Lung (tissue), 11 donors: ENCODE measurements at regions not wholly inside any gene's neighbourhood (a gene's known extent, or its start where the extent isn't known, plus 50 kb on each side); places are given as distances from the start of the nearest gene placed in this dataset.

Source experiments
- ATAC-seq: fragments of 200-7000 bp; cut with Tn5 transposase; one replicate; pipeline ENCODE4 v1.9.1; 2020; ENCODE audit warnings: moderate number of reproducible peaks; ENCODE audit not compliant: insufficient read depth, low FRiP score
- DNase-seq, 3 donors: peaks; one replicate each; pipeline ENCODE4 v3.0.0-alpha.2; 2013 to 2017
- H3K27ac ChIP-seq, 2 donors: one replicate each; pipeline ENCODE4 v1.5.1; 2013; ENCODE audit warnings: mild to moderate bottlenecking in 2 of 2, moderate library complexity in 2 of 2, control low read depth in 1 of 2, inconsistent platforms in 1 of 2, low read depth in 1 of 2, low read length in 1 of 2
- H3K27me3 ChIP-seq, 3 donors: one replicate each; pipeline ENCODE4 v1.5.1; 2013; ENCODE audit warnings: low read length in 2 of 3; ENCODE audit not compliant: control insufficient read depth in 3 of 3, insufficient read depth in 3 of 3
- H3K36me3 ChIP-seq, 4 donors: one replicate each; pipeline ENCODE4 v1.5.1; 2013; ENCODE audit warnings: low read length in 4 of 4, mild to moderate bottlenecking in 1 of 4, moderate library complexity in 1 of 4; ENCODE audit not compliant: control insufficient read depth in 4 of 4, insufficient read depth in 4 of 4
- H3K4me1 ChIP-seq, 5 donors: one replicate each; pipeline ENCODE4 v1.5.1; 2013; ENCODE audit warnings: low read length in 5 of 5, mild to moderate bottlenecking in 2 of 5, moderate library complexity in 1 of 5; ENCODE audit not compliant: control insufficient read depth in 5 of 5, insufficient read depth in 5 of 5
- H3K4me3 ChIP-seq: one replicate; pipeline ENCODE4 v1.5.1; 2013; ENCODE audit warnings: mild to moderate bottlenecking, control low read depth, moderate library complexity
- H3K9ac ChIP-seq, 2 donors: one replicate each; pipeline ENCODE4 v1.5.1; 2013; ENCODE audit warnings: low read length in 2 of 2, control low read depth in 1 of 2; ENCODE audit not compliant: insufficient read depth in 1 of 2
- H3K9me3 ChIP-seq, 4 donors: one replicate each; pipeline ENCODE4 v1.5.1; 2013; ENCODE audit warnings: low read length in 3 of 4, mild to moderate bottlenecking in 1 of 4, moderate library complexity in 1 of 4; ENCODE audit not compliant: control insufficient read depth in 4 of 4, insufficient read depth in 3 of 4
- WGBS, 2 donors: extraction: QIAGEN DNeasy Blood & Tissue Kit; methylation state at CpG; one replicate each; pipeline ENCODE4 v1.1.7; 2013; 5-methylcytosine and 5-hydroxymethylcytosine counted together
- TF ChIP-seq, protein P1 (sequence below): IDR thresholded peaks from 2 replicates; pipeline ENCODE4 v1.5.1; 2012; ENCODE audit warnings: mild to moderate bottlenecking; ENCODE audit errors: control extremely low read depth, extremely low read depth
- donor health status: control.
- donor health status: control.
- donor health status: Bipolar disorder and iron deficiency.
- donor health status: healthy.
- donor health status: DM: yes; HTN: yes; CAD: no.

DNA sequence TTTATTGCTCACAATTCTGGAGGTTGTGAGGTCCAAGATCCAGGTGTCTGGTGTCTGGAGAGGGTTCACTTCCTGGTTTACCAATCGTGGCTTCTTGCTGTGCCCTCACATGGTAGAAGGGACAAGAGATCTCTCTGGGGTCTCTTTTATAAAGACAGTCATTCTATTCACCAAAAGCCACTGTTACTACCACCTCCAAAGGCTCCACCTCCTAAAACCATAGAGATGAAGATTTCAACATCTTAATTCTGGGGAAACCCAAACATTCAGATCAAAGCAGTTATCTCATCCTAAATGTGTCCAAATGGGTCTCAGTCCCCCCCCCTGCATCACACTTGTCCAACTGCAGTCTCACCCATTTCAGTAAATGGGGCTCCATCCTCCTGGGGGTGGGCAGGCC is 132.9 kb upstream of the XYLT1 start:
- Histone ChIP-seq H3K9ac (no peak overlapping the region), H3K27me3 (no peaks in the 10 kb centered on the region), H3K4me1 (no peaks in the 10 kb centered on the region), H3K4me3 (no peak overlapping the region), H3K9me3 (peaks cover 0 to 7% (median 2%) of the 10 kb centered on the region in 4 donors), H3K36me3 (no peaks in the 10 kb centered on the region), H3K27ac (no peak overlapping the region)
- 23 to 37% methylated on average over 1 of the region's 1 CpG for WGBS, 2 donors
- ATAC-seq (no peak), DNase-seq (no peak)
- TF ChIP-seq, protein P1, sequence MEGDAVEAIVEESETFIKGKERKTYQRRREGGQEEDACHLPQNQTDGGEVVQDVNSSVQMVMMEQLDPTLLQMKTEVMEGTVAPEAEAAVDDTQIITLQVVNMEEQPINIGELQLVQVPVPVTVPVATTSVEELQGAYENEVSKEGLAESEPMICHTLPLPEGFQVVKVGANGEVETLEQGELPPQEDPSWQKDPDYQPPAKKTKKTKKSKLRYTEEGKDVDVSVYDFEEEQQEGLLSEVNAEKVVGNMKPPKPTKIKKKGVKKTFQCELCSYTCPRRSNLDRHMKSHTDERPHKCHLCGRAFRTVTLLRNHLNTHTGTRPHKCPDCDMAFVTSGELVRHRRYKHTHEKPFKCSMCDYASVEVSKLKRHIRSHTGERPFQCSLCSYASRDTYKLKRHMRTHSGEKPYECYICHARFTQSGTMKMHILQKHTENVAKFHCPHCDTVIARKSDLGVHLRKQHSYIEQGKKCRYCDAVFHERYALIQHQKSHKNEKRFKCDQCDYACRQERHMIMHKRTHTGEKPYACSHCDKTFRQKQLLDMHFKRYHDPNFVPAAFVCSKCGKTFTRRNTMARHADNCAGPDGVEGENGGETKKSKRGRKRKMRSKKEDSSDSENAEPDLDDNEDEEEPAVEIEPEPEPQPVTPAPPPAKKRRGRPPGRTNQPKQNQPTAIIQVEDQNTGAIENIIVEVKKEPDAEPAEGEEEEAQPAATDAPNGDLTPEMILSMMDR: no peak

DNA sequence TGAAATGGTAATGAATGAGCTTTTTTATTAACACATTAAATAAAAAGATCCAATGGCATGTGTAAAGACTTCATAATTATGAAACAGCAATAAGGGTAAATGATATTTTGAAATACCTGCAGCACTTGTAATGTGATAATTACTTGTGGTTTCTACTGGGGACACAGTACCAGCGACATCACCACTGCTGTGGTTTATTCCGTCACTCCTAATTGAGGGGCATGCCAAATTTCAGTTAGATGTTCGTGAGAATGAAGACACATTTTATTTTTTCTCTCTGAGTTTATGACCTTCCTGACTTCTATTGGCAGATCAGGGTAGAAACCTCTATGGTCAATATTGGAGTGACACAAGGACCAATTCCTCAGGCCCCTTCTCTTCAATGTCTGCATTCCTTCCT is 131.9 kb upstream of the XYLT1 start:
- Histone ChIP-seq H3K27ac (no peak overlapping the region), H3K9ac (no peak overlapping the region), H3K9me3 (peaks cover 0 to 4% (median 2%) of the 10 kb centered on the region in 4 donors), H3K36me3 (no peaks in the 10 kb centered on the region), H3K27me3 (no peaks in the 10 kb centered on the region), H3K4me3 (no peak overlapping the region), H3K4me1 (no peaks in the 10 kb centered on the region)
- TF ChIP-seq, protein P1: no peak
- 29 to 50% methylated on average over 3 of the region's 3 CpGs for WGBS, 2 donors
- ATAC-seq (no peak), DNase-seq (no peak)

DNA sequence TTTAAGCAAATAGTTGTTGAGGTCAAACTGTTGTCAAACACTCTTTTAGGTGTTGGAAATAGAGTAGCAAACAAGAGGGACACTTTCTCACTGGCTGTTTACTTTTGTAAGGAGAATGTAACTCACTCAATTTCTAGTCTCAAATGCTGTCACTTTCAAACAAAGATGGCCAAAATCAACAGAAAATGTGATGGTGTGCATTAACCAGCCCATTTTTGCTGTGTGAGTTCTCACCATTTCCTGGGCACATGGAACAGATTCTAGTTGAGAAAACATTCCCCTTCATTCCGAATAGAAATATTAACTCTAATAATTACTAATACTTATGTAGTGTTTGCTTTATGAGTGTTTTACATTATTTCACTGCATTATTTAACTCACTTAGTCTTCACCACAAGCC is 128.2 kb upstream of the XYLT1 start:
- Histone ChIP-seq H3K36me3 (no peaks in the 10 kb centered on the region), H3K9ac (no peak overlapping the region), H3K4me1 (no peaks in the 10 kb centered on the region), H3K9me3 (peaks cover 0 to 4% (median 2%) of the 10 kb centered on the region in 4 donors), H3K27me3 (no peaks in the 10 kb centered on the region), H3K4me3 (no peak overlapping the region), H3K27ac (no peak overlapping the region)
- TF ChIP-seq, protein P1: no peak
- 91 to 93% methylated on average over 1 of the region's 1 CpG for WGBS, 2 donors
- DNase-seq (no peak), ATAC-seq (no peak)
